Thyroid gland (tissue), 4 donors: ENCODE measurements at regions not wholly inside any gene's neighbourhood (a gene's known extent, or its start where the extent isn't known, plus 50 kb on each side); places are given as distances from the start of the nearest gene placed in this dataset.

Experiments used
- CTCF ChIP-seq, 6 experiments: fragments of 200-600 bp in 3 of 6; fragments of 450-650 bp in 3 of 6; sonication (generic) in 3 of 6; IDR thresholded peaks; one replicate each; pipeline ENCODE4 v1.5.1; 2016 to 2019; ENCODE audit warnings: antibody characterized with exemption in 6 of 6, mild to moderate bottlenecking in 2 of 6, inconsistent platforms in 1 of 6, moderate library complexity in 1 of 6
- POLR2A ChIP-seq, 2 donors: fragments of 450-650 bp; IDR thresholded peaks; one replicate each; pipeline ENCODE4 v1.6.1; 2017; ENCODE audit warnings: antibody characterized with exemption in 2 of 2, mild to moderate bottlenecking in 2 of 2, moderate library complexity in 1 of 2

DNA sequence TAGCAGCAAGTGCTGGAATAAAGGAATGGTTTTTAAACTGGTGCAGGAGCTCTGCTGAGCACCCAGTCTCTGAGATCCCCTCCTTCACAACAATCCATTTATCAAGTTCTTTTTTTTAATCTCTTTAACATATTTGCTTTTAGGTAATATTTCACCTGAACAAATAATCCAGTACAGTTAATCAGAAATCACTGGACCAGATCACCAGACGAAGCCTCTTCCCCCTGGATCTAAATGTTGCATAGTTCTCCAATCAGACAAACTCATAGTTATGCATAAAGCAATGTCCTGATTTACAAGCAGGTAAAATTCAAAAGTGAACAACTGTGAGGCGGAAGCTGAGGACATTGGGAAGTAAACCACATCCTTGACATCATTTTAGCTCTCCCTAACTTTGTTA, 657.7 kb upstream of the RORB start:
- no peak for TF ChIP-seq CTCF (IDR thresholded peaks at IDR 0.05)
- TF ChIP-seq POLR2A (IDR thresholded peaks at IDR 0.05), result no peak
